ENCODE measurements at regions not wholly inside any gene's neighbourhood (a gene's known extent, or its start where the extent isn't known, plus 50 kb on each side); places are given as distances from the start of the nearest gene placed in this dataset.

GRCh38 chr4:24192018-24192641 is 302.3 kb upstream of the PPARGC1A start:
- TF ChIP-seq CTCF (IDR thresholded peaks at IDR 0.05) = no peak
- no peak for TF ChIP-seq POLR2AphosphoS5 (IDR thresholded peaks at IDR 0.05)
- TF ChIP-seq POLR2A (IDR thresholded peaks at IDR 0.05) = no peak
- TF ChIP-seq EP300 (IDR thresholded peaks at IDR 0.05) = no peak

All from suprapubic skin (tissue), 4 donors.